B cell (primary cell): ENCODE measurements at regions not wholly inside any gene's neighbourhood (a gene's known extent, or its start where the extent isn't known, plus 50 kb on each side); places are given as distances from the start of the nearest gene placed in this dataset.

ENCODE experiments used
- EZH2 ChIP-seq: IDR thresholded peaks from 2 replicates; pipeline ENCODE4 v1.6.1; 2012; ENCODE audit warnings: borderline replicate concordance, low read depth, mild to moderate bottlenecking, moderate library complexity, low read length; ENCODE audit not compliant: insufficient read depth, poor library complexity, severe bottlenecking
- TF ChIP-seq, protein P1 (sequence below): fragments of 200-600 bp; IDR thresholded peaks from one replicate; pipeline ENCODE4 v1.8.0; 2022; ENCODE audit warnings: antibody characterized with exemption, mild to moderate bottlenecking

DNA sequence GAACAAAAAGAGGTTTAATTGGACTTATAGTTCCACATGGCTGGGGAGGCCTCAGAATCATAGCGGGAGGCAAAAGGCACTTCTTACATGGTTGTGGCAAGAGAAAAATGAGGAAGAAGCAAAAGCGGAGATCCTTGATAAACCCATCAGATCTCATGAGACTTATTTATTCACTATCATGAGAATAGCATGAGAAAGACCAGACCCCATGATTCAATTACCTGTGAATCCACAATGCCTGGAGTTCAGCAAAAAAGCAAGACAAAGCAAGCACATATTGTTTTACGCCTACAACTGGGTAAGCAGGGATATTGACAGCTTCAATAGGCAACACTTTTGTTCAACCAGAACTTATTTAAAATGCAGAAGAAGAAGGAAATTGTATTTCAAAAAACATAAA lies 218.2 kb downstream of the RPL10L start:
- TF ChIP-seq, protein P1, sequence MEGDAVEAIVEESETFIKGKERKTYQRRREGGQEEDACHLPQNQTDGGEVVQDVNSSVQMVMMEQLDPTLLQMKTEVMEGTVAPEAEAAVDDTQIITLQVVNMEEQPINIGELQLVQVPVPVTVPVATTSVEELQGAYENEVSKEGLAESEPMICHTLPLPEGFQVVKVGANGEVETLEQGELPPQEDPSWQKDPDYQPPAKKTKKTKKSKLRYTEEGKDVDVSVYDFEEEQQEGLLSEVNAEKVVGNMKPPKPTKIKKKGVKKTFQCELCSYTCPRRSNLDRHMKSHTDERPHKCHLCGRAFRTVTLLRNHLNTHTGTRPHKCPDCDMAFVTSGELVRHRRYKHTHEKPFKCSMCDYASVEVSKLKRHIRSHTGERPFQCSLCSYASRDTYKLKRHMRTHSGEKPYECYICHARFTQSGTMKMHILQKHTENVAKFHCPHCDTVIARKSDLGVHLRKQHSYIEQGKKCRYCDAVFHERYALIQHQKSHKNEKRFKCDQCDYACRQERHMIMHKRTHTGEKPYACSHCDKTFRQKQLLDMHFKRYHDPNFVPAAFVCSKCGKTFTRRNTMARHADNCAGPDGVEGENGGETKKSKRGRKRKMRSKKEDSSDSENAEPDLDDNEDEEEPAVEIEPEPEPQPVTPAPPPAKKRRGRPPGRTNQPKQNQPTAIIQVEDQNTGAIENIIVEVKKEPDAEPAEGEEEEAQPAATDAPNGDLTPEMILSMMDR = no peak
- no peak for TF ChIP-seq EZH2
